ENCODE measurements at regions not wholly inside any gene's neighbourhood (a gene's known extent, or its start where the extent isn't known, plus 50 kb on each side); places are given as distances from the start of the nearest gene placed in this dataset.

GRCh38 chr7:91383053-91383904, 119.0 kb downstream of the FZD1 start:
- no peak for TF ChIP-seq EZH2phosphoT487 (IDR thresholded peaks at IDR 0.05; ENCODE audit: borderline replicate concordance)
- no peak for TF ChIP-seq YY1 (IDR thresholded peaks at IDR 0.05; ENCODE audit: extremely low read depth, insufficient replicate concordance, low read depth, low read length)
- TF ChIP-seq, protein P1, sequence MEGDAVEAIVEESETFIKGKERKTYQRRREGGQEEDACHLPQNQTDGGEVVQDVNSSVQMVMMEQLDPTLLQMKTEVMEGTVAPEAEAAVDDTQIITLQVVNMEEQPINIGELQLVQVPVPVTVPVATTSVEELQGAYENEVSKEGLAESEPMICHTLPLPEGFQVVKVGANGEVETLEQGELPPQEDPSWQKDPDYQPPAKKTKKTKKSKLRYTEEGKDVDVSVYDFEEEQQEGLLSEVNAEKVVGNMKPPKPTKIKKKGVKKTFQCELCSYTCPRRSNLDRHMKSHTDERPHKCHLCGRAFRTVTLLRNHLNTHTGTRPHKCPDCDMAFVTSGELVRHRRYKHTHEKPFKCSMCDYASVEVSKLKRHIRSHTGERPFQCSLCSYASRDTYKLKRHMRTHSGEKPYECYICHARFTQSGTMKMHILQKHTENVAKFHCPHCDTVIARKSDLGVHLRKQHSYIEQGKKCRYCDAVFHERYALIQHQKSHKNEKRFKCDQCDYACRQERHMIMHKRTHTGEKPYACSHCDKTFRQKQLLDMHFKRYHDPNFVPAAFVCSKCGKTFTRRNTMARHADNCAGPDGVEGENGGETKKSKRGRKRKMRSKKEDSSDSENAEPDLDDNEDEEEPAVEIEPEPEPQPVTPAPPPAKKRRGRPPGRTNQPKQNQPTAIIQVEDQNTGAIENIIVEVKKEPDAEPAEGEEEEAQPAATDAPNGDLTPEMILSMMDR (IDR thresholded peaks at IDR 0.05 in 2 of 3, conservative IDR thresholded peaks at IDR 0.05 in 1 of 3; ENCODE audit: borderline replicate concordance in 1 of 3, insufficient read depth in 1 of 3, low read depth in 2 of 3, low read length in 2 of 3) = no peak
- TF ChIP-seq CBX3 (IDR thresholded peaks at IDR 0.05; ENCODE audit: low read depth) = no peak
- TF ChIP-seq, protein P2, sequence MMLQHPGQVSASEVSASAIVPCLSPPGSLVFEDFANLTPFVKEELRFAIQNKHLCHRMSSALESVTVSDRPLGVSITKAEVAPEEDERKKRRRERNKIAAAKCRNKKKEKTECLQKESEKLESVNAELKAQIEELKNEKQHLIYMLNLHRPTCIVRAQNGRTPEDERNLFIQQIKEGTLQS (IDR thresholded peaks at IDR 0.05) = no peak
- no peak for TF ChIP-seq RAD21 (IDR thresholded peaks at IDR 0.05; ENCODE audit: low read depth)
- TF ChIP-seq FOSL1 (IDR thresholded peaks at IDR 0.05; ENCODE audit: low read depth) = no peak
- TF ChIP-seq EZH2 (IDR thresholded peaks at IDR 0.05) = no peak
- no peak for TF ChIP-seq POLR2A (IDR thresholded peaks at IDR 0.05; ENCODE audit: borderline replicate concordance, extremely low read depth, insufficient read depth, insufficient read length)
- no peak for TF ChIP-seq ZFX (IDR thresholded peaks at IDR 0.05)
- no peak for TF ChIP-seq ELF1 (IDR thresholded peaks at IDR 0.05; ENCODE audit: borderline replicate concordance, low read depth)
- TF ChIP-seq POLR2AphosphoS5 (IDR thresholded peaks at IDR 0.05; ENCODE audit: low read depth, low read length) = no peak
- no peak for TF ChIP-seq TCF7L2 (IDR thresholded peaks at IDR 0.05; ENCODE audit: borderline replicate concordance, extremely low read depth, insufficient read depth, insufficient read length)
- no peak for TF ChIP-seq REST (IDR thresholded peaks at IDR 0.05; ENCODE audit: low read depth)
